Stimulated activated CD8-positive, alpha-beta memory T cell treated with anti-CD3 and anti-CD28 coated beads, Interleukin-7, amount 100 ng/mL, for 48 hours (primary cell): ENCODE measurements at regions not wholly inside any gene's neighbourhood (a gene's known extent, or its start where the extent isn't known, plus 50 kb on each side); places are given as distances from the start of the nearest gene placed in this dataset.
"Not testable (repeated sequence)": the region's sequence is repeated elsewhere in the genome, so short reads cannot be mapped to it uniquely, and the experiment has no call there.

ENCODE experiments used
- DNase-seq, 2 donors: peaks; one replicate each; pipeline ENCODE4 v3.0.0-alpha.2; 2020; ENCODE audit warnings: low read depth in 1 of 2; ENCODE audit errors: extremely low read depth in 1 of 2

- DNase-seq = no peak
Observed at GRCh38 chr17:71636644-71637043, 484.2 kb upstream of the SOX9 start.

- no peak for DNase-seq
Observed at GRCh38 chr17:71638668-71639067, 482.2 kb upstream of the SOX9 start.

GRCh38 chr17:71639865-71640264 lies 481.0 kb upstream of the SOX9 start:
- DNase-seq = no peak

GRCh38 chr17:71646890-71647289 lies 473.9 kb upstream of the SOX9 start:
- not testable (repeated sequence) for DNase-seq

- not testable (repeated sequence) for DNase-seq
Observed at GRCh38 chr17:71648342-71648741, 472.5 kb upstream of the SOX9 start.

GRCh38 chr17:71649941-71650350 lies 470.9 kb upstream of the SOX9 start:
- no peak for DNase-seq

GRCh38 chr17:71655542-71655941 lies 465.3 kb upstream of the SOX9 start:
- DNase-seq = no peak

- DNase-seq = no peak
Observed at GRCh38 chr17:71656964-71657858, 463.6 kb upstream of the SOX9 start.

- DNase-seq = no peak
Observed at GRCh38 chr17:71658996-71659395, 461.8 kb upstream of the SOX9 start.

- DNase-seq = no peak
Observed at GRCh38 chr17:71664861-71665260, 456.0 kb upstream of the SOX9 start.

- DNase-seq = no peak
Observed at GRCh38 chr17:71666047-71666446, 454.8 kb upstream of the SOX9 start.

- DNase-seq = no peak
Observed at GRCh38 chr17:71667661-71668060, 453.2 kb upstream of the SOX9 start.

GRCh38 chr17:71668807-71669206 lies 452.0 kb upstream of the SOX9 start:
- DNase-seq = no peak

- DNase-seq = no peak
Observed at GRCh38 chr17:71677439-71677838, 443.4 kb upstream of the SOX9 start.

GRCh38 chr17:71679832-71680231 lies 441.0 kb upstream of the SOX9 start:
- DNase-seq = no peak

- DNase-seq = no peak
Observed at GRCh38 chr17:71681427-71682173, 439.2 kb upstream of the SOX9 start.

- DNase-seq = no peak
Observed at GRCh38 chr17:71682174-71682494, 438.7 kb upstream of the SOX9 start.

- no peak for DNase-seq
Observed at GRCh38 chr17:71689782-71690181, 431.0 kb upstream of the SOX9 start.

- DNase-seq = no peak
Observed at GRCh38 chr17:71699907-71700306, 420.9 kb upstream of the SOX9 start.

GRCh38 chr17:71703701-71704100 lies 417.1 kb upstream of the SOX9 start:
- DNase-seq = no peak

- DNase-seq = no peak
Observed at GRCh38 chr17:71709271-71709890, 411.4 kb upstream of the SOX9 start.

GRCh38 chr17:71709946-71710345 lies 410.9 kb upstream of the SOX9 start:
- no peak for DNase-seq
